Activated CD4-positive, CD25-positive, alpha-beta regulatory T cell (primary cell): ENCODE measurements at regions not wholly inside any gene's neighbourhood (a gene's known extent, or its start where the extent isn't known, plus 50 kb on each side); places are given as distances from the start of the nearest gene placed in this dataset.
"Not testable (repeated sequence)": the region's sequence is repeated elsewhere in the genome, so short reads cannot be mapped to it uniquely, and the experiment has no call there.

Experiments used
- DNase-seq, 4 experiments: peaks; one replicate each; lab custom pipeline; 2025; lab: John Stamatoyannopoulos, UW

GRCh38 chr2:64880193-64880951 lies 108.8 kb upstream of the SLC1A4 start:
- DNase-seq = no peak

- DNase-seq = no peak
Measured at GRCh38 chr2:64881037-64881492, 108.1 kb upstream of the SLC1A4 start.

GRCh38 chr2:64887565-64887964 lies 101.6 kb upstream of the SLC1A4 start:
- DNase-seq = no peak

GRCh38 chr2:64888591-64889309 lies 100.4 kb upstream of the SLC1A4 start:
- no peak for DNase-seq

- DNase-seq = no peak
Measured at GRCh38 chr2:64889803-64890202, 99.4 kb upstream of the SLC1A4 start.

- DNase-seq = not testable (repeated sequence)
Measured at GRCh38 chr2:64896572-64896971, 92.6 kb upstream of the SLC1A4 start.

- DNase-seq = no peak
Measured at GRCh38 chr2:64899081-64899865, 89.9 kb upstream of the SLC1A4 start.

GRCh38 chr2:64899876-64900275 lies 89.3 kb upstream of the SLC1A4 start:
- DNase-seq = not testable (repeated sequence)

GRCh38 chr2:64904413-64905329 lies 84.5 kb upstream of the SLC1A4 start:
- DNase-seq = no peak

GRCh38 chr2:64905338-64906024 lies 83.7 kb upstream of the SLC1A4 start:
- no peak for DNase-seq

GRCh38 chr2:64906853-64907536 lies 82.2 kb upstream of the SLC1A4 start:
- no peak for DNase-seq

GRCh38 chr2:64908406-64908805 lies 80.8 kb upstream of the SLC1A4 start:
- no peak for DNase-seq

- no peak for DNase-seq
Measured at GRCh38 chr2:64910523-64910922, 78.7 kb upstream of the SLC1A4 start.

GRCh38 chr2:64910972-64911433 lies 78.2 kb upstream of the SLC1A4 start:
- no peak for DNase-seq

GRCh38 chr2:64913357-64913869 lies 75.8 kb upstream of the SLC1A4 start:
- no peak for DNase-seq

GRCh38 chr2:64914247-64914646 lies 75.0 kb upstream of the SLC1A4 start:
- no peak for DNase-seq

GRCh38 chr2:64914735-64915509 lies 74.3 kb upstream of the SLC1A4 start:
- no peak for DNase-seq

GRCh38 chr2:64915510-64915900 lies 73.7 kb upstream of the SLC1A4 start:
- DNase-seq = no peak

GRCh38 chr2:64918220-64918886 lies 70.8 kb upstream of the SLC1A4 start:
- no peak for DNase-seq
